HG03066 (cell line): ENCODE measurements at regions not wholly inside any gene's neighbourhood (a gene's known extent, or its start where the extent isn't known, plus 50 kb on each side); places are given as distances from the start of the nearest gene placed in this dataset.

ENCODE experiments used
- ATAC-seq: cut with Tn5 transposase; IDR thresholded peaks from one replicate; pipeline ENCODE4 v1.9.1; 2021; ENCODE audit warnings: low read depth; ENCODE audit not compliant: unreplicated experiment

DNA sequence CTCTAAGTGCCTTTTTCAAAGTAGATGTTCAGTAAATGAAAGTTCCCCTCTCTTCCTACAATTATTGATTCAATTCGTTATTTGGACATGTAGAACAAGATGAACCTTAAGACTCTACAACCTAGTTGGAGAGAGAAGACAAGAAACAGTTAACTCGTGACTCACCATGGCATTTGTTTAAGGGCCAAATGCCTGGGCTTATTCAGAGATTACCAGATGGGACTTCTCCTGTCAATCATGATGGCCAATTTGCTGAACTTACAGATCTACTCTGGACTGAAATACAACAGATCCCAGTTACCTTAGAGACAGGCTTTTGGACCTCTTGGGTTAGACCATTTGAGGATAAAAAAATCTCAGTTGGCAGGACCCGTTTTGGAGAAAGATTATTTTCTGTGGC is 93.5 kb downstream of the C1orf94 start:
- ATAC-seq: no peak

DNA sequence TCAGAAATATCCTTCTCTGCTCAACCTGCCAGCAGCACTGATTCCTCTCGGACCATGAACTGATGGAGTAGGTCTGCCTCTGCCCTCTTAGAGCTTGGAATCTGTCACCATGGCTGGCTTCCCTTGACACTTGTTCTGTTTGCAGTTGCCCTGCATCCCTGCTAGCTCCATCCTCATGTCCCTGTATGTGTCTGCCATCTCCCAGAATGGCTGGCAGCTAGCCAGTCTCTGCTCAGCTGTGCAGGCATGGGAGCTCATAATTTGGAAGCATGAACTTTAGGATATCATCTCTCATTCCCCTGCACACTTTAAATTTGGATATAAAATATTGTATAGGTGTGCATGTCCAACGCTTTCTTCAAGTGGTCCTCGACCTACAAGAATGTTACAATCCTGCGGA is 95.4 kb downstream of the C1orf94 start:
- ATAC-seq: no peak

DNA sequence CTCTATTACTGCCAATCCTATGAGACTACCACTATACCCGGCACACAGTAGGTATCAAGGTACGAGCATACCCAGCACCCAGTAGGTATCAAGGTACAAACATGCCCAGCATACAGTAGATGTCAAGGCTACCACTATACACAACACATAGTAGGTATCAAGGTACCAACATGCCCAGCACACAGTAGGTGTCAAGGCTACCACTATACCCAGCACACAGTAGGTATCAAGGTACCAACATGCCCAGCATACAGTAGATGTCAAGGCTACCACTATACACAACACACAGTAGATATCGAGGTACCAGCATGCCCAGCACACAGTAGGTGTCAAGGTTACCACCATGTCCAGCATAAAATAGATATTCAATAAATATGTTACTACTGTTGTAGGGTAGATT is 98.4 kb downstream of the C1orf94 start:
- ATAC-seq: no peak

DNA sequence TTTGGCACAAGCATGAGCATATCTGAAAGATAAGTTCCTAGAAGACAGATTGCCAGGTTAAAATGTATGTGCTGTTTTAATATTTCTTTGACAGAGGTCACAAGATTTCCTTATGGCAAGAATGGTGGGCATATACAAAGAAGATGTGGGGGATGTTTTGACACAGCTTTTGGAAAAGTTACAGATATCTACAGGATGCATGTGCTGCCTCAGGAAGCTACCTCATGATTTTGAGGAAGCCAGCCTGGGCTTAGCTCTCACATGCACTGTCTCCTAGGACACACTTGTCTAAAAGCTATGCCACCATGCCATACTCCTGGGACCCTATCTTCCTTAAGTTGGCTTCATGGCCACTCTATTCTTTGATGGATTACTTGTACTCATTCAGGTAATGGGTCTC is 99.9 kb downstream of the C1orf94 start:
- no peak for ATAC-seq

DNA sequence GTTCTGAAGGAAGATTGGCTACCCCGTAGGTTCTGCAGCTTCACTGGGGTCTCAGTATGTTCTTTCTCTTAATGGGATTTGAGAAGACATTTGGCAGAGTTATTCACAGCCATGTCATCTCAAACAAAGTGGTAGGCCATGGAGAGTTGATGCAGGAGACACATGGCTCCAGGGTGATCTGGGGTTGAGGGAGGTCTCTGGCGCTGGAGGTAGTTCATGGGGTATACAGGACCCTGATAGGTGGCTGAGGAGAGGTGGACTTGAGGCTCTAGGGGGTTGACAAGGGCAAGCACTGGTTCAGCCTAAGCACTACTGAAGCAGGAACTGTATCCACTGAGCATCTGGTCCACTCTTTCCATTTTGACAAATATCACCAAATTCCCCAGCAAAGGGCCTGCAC is 100.4 kb downstream of the C1orf94 start:
- ATAC-seq: no peak

DNA sequence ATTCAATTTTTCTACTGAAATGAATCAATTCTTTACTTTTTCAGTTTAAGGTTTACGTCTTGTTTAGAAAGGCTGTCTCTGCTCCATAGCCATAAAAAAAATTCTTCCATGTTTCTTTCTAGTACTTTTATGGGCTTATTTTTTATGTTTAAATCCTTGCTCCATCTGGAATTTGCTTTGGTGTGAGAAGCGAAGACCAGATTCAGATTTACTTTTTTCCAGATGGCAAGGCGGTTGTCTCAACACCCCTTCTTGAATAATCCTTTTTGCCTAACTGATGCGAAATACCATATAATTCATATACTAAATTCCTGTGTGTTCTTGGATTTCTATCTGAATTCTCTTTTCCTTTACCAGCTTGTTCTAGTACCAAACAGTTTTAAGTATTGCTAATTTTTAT is 101.5 kb downstream of the C1orf94 start:
- no peak for ATAC-seq

DNA sequence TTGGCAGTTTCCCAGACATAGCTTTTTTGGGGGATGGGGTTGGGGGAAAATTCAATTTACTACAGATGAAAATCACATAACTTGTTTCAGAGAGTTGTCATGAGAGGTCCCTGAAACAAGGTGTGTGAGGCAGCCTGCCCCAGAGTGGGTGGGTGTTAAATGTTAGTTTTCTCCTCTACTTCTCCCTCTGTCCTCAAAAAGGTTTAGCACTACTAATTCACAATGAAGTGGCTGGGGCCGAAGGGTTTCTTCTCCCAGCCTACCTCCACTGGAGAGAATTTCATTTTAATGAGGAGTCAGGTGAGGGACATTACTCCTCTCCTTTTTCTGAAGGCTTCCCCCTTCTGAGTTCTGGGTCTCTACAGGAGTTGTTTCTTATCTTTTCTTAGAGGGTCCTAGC is 103.3 kb downstream of the C1orf94 start:
- no peak for ATAC-seq

DNA sequence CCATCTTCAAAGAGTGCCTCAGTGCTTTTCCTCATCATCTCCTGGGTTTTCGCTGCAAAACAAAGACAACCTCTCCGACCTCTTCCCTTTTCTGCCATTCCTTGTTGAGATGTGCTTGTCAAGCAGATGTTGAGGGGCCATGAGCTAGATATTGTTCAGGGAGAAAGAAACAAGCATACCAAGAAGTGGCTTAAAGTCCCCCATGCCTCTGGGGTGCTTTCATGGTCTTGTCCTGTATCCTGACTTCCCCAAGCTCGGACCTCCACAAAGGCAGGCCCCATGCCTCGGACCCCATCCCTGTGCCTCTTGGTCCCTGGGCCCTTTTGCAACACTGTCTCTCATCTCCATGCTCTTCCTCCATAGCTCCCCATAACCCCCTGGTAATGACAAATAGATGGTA is 103.8 kb downstream of the C1orf94 start:
- ATAC-seq: no peak

DNA sequence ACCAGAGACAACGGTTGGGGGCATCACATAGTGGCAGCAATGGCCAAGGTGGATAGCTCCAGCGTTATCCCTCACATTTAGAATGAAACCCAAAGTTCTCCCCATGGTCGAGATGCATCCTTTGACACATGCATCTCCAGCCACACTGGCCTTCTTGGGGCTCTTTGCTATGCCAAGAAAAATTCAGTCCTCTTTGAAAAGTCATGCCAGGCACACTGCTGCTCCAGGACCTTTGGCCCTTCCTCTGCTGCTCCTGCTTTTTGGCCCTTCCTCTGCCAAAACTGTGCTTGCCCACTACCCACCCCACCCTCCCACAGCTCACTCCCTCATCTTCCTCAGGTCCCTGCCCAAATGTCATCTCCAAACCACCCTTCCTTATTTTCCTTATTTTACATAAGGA is 106.4 kb downstream of the C1orf94 start:
- ATAC-seq: no peak

DNA sequence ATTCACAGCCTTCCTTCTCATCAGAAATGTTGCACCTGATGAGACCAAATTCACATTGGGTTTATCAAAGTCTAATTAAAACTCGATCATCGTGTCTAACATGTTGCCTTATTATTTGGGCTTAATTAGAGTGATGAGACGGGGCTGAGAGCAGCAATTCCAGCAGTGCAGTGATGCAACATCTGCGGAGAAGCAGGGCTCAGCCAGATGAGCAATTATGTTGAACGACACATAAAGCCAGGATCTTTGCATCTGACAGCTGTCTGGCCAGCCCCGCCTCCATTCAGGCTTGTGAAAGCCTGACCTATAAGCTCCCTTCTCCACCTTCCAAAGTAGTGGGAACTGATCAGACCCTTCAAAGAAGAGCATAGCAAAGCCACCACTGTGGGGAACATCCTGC is 109.8 kb downstream of the C1orf94 start:
- no peak for ATAC-seq

DNA sequence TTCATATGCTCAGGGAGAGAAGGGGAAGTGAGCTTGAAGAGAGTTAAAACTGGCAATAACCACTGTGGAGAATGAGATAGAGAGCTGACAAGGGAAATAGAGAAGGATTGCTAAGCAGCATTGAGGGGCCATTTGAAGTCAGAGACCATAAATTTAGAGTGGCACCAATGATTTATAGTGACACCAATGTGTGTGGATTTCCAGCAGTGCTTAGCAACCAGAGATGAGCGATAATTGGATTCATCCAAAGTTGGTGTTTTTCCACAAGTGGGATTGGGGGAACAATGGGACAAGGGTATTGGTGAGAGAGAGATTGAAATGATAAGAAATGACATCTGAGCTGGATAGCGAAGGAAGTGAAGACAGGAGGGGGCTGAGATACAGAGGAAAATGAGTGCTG is 114.1 kb downstream of the C1orf94 start:
- no peak for ATAC-seq

DNA sequence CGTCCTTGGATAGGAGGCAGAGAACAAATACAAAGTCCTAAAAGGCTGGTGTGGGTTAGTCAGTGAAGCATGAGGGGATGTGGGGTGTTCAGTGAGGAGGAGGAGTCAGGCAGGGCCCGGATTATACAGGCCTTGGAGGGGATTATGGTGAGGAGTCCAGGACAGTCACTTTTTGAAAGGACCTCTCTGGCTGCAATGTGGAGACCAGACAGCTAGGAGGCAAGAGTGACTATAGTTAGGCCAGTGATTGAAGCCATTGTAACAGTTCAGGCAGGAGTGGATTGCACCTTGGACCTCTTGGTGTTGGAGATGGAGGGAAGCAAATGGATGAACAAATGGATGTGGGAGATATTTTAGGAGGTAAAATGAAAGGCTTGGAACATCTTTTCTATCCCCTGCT is 115.8 kb downstream of the C1orf94 start:
- no peak for ATAC-seq

DNA sequence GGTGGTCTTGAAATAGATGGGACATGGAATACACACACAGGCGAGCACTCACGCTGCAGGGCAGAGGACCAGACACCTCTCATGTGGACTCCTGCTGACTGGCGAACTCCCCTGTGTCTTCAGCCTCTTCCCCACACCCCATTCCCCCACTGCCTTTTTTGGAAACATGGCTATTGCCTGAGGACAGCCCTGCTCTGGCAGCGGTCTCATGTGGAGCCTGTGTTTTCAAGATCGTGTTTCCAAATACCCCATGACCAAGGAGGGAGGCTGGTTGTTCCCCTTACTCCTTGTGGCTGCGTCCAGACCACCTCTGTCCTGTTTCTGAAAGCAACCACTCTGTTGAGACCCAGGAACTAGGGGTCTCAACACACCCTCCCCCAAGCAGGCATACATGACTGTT is 119.4 kb downstream of the C1orf94 start:
- ATAC-seq: no peak

DNA sequence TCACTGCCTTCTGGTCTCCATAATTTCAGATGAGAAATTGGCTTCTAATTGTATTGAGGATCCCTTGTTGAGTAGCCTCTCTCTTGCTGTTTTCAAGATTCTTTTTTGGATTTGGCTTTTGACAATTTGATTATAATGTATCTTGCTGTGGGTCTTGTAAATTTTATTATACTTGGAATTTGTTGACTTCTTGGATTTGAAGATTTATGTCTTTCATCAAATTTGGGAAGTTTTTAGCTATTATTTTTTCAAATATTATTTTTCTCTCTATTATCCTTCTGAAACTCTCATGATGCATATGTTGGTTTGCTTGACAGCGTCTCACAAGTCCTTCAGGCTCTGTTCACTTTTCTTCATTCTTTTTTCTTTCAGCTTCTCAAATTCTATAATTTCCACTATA is 126.1 kb downstream of the C1orf94 start:
- no peak for ATAC-seq

DNA sequence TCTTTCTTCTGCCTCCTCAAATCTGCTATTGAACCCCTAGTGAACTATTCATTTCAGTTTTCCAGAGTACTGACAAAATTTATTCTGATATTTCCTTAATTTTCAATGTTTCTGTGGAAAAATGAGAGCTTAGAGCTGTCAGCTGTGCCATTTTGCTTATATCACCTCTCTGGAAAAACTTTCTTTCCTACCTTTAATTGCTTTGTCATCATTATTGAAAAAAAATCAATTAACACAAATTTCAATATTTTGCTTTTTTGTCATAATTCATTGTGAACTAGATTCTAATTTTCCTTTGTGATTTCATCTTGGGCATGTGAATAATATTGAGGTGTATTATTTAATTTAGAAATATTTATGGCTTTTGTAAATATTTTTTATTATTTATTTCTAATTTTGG is 126.5 kb downstream of the C1orf94 start:
- no peak for ATAC-seq

DNA sequence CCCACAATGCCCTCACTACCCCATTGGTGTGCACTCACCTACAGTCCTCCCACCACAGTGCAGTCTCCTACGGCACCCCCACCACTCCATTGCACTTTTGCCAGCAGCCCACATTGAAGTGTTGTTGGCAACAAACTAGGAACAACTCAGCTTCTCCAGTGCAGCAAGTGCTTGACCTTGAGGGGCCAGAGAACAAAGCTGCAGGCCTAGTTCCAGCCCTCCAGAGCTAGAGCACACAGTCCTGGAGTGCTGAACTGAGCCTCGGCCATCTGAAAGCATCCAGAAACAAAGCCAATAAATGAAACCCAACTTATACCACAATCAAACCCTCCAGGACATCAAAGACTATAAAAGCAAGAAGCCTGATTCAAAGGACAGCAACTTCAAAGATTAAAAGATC is 129.9 kb downstream of the C1orf94 start:
- ATAC-seq: no peak

DNA sequence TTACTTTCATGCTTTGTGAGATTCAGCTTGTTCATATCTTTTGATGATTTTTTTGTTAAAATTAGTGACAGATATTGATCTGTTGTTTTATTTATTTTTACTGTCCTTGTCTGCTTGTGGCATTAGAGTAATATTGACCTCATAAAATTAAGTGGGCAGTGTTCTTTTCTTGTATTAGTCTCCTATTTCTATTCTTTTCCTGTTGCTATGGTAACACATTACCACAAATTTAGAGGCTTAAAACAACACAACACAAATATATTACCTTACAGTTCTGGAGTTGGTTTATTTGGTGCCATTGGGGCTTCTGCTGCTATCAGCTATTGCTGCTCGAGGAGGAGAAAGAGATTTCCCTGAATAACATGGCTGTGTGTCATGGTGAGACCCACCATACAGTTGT is 135.7 kb downstream of the C1orf94 start:
- ATAC-seq: no peak

DNA sequence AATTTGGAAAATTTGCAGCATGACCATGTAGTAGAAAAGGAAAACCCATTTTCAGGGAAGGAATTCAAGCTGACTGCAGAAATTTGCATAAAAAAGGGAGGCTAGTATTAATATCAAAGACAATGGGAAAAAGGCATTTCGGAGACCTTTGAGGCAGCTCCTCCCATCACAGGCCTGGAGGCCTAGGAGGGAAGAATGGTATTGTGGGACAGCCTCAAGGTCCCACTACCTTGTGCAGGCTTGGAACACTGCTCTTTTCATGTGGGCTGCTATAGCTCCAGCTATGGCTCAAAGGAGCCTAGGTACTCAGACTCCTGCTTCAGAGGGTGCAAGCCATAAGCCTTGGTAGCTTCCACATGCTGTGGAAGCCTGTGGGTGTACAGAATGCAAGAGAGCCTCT is 139.3 kb downstream of the C1orf94 start:
- no peak for ATAC-seq

DNA sequence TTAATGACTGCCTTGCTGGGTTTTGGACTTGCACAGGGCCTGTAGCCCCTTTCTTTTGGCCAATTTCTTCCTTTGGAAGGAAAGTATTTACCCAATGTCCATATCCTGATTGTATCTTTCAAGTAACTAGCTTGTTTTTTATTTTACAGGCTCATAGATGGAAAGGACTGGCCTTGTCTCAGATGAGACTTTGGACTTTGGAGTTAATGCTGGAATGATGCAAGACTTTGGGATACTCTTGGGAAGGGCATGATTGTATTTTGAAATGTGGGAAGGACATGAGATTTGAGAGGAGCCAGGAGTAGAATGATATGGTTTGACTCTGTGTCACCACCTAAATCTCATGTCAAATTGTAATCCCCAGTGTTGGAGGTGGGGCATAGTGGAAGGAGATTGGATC is 140.1 kb downstream of the C1orf94 start:
- no peak for ATAC-seq

DNA sequence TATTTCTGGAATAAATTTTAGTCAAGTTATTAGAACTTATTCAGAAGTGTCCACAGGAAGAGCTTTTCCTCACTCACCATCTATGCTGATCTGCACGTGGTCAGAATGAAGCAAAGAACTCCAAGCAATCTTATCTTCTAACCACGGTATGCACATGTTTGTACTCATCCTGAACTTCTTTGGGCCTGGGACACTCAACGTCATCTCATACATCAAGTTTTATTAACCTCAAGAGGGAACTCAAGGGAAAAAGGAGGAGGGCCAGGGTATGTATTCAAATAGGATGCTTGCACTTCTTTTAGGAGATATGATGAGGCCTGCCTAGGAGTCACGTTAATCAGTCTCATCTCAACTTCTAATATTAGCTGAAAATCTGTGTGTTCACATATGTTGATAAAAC is 142.5 kb downstream of the C1orf94 start:
- no peak for ATAC-seq

DNA sequence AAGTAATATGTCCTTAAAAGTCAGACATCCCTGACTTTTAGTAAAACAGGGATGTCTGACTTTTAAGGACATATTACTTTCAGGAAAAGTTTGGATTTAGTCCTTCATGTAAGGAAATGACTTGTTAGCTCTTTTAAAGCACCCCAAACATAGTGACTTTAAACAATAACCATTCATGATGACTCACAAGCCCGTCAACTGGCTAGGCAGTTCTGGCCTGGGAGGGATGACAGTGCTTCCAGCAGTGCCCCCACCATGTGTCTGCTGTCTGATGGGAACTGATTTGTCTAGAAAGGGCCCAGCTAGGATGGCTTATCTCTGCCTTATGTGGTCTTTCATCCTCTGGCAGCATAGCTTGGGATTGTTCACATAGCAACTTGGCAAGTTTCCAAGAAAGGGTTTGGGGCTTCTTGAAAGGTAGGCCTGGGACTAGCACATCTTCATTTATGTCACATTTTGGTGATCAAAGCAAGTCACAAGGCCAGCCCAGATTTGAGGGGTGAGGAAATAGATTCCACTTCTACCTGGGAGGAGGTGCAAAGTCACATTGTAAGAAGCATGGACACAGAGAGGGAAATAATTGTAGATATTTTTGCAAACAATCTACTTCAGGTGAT is 143.5 kb downstream of the C1orf94 start:
- ATAC-seq: no peak

DNA sequence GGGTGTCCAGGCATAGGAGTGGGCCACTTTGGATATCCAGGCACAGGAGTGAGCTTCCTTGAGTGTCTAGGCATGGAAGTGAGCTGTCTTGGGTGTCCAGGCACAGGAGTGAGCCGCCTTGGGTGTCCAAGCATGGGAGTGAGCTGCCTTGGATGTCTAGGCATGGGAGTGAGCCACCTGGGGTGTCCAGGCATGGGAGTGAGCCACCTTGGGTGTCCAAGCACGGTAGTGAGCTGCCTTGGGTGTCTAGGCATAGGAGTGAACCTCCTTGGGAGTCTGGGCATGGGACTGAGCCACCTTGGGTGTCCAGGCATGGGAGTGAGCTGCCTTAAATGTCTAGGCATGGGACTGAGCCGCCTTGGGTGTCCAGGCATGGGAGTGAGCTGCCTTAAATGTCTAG is 146.3 kb downstream of the C1orf94 start:
- ATAC-seq: no peak

DNA sequence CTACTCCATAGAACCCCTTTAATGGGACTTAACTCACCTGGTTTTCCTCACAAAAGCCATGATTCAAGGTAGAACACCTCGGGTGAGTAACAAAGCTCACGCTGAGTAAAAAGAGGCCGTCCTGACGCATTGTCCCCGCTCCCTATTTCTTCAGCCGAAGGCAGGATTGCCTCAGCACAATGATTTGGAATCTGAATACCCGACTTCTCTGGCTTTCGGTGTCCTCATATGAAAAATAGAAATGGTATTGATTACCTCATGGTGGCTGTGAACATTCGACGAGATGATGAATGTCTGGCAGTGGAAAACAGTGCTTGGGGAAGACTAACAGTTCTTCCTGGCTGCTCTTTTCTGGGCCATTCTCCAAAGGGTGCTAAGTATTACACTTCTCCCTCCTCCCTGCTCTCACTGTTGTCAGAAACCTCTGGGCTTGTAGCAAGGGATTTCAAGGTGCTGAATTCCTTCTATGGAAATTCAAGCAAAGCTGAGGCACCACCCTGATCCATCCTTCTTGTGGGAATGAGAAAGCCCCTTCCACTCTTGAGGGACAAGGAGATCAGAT is 148.3 kb downstream of the C1orf94 start:
- no peak for ATAC-seq
